SJSA1 (cell line): ENCODE measurements at regions not wholly inside any gene's neighbourhood (a gene's known extent, or its start where the extent isn't known, plus 50 kb on each side); places are given as distances from the start of the nearest gene placed in this dataset.

Experiments
- DNase-seq, 2 experiments: peaks; one replicate each; pipeline ENCODE4 v3.0.0-alpha.2; 2015 to 2020; ENCODE audit warnings: low spot score in 2 of 2, low read depth in 1 of 2
- H3K27ac ChIP-seq: fragments of 250-450 bp; sonication (Bioruptor Pico); 2 replicates; pipeline ENCODE4 v1.5.1; 2020; ENCODE audit warnings: mild to moderate bottlenecking, moderate library complexity
- H3K27me3 ChIP-seq: fragments of 250-450 bp; sonication (Bioruptor Pico); replicated peaks from 2 replicates; pipeline ENCODE4 v1.5.1; 2020; ENCODE audit warnings: mild to moderate bottlenecking, moderate library complexity
- H3K36me3 ChIP-seq: fragments of 250-450 bp; sonication (Bioruptor Pico); 2 replicates; pipeline ENCODE4 v1.5.1; 2020; ENCODE audit warnings: mild to moderate bottlenecking
- H3K4me1 ChIP-seq: fragments of 250-450 bp; sonication (Bioruptor Pico); replicated peaks from 2 replicates; pipeline ENCODE4 v1.6.1; 2021; ENCODE audit warnings: mild to moderate bottlenecking
- H3K4me3 ChIP-seq: fragments of 250-450 bp; sonication (Bioruptor Pico); 2 replicates; pipeline ENCODE4 v1.5.1; 2020; ENCODE audit warnings: mild to moderate bottlenecking
- H3K9me3 ChIP-seq: fragments of 250-450 bp; sonication (Bioruptor Pico); replicated peaks from 2 replicates; pipeline ENCODE4 v1.5.1; 2020; ENCODE audit warnings: mild to moderate bottlenecking

DNA sequence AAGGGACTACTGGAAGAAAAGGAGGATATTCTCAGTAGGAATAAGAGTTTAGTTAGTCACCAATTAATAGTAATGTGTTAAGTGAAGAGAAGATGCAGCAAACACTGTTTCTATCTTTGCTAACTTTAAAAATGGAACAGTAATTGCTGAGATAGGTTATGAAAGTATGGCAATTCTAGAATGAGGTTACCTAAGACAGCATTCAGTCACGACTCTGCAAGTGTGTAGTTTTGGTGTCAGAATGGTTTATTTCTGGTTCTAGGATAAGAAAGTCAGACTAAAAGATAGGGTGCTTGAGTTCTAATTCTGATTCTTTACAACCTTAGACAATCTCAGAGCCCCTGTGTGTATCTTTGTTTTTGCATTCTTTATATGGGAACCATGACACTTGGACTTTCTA, 138.1 kb downstream of the POU4F1 start:
- Histone ChIP-seq H3K4me1 (no peaks in the 10 kb centered on the region), H3K27me3 (no peaks in the 10 kb centered on the region), H3K27ac (no peak overlapping the region), H3K9me3 (no peaks in the 10 kb centered on the region), H3K36me3 (no peaks in the 10 kb centered on the region), H3K4me3 (no peak overlapping the region)
- no peak for DNase-seq

DNA sequence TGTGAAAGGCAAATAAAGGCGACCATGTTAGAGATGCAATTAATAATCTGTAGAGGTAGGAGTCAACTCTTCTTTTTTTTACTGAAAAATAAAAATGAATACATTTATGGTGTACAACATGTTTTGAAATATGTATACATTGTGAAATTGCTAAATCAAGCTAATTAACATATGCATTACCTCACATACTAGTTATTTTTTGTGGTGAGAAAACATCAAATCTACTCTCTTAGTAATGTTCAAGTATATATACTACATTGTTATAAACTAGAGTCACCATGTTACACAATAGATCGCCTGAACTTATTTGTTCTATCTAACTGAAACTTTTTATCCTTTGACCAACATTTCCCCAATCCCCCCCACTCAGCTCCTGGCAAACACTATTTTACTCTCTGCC, 143.2 kb downstream of the POU4F1 start:
- H3K36me3 ChIP-seq, result no peaks in the 10 kb centered on the region
- no peak overlapping the region for H3K4me3 ChIP-seq
- H3K4me1 ChIP-seq, result no peaks in the 10 kb centered on the region
- no peaks in the 10 kb centered on the region for H3K9me3 ChIP-seq
- H3K27ac ChIP-seq, result no peak overlapping the region
- DNase-seq, result no peak
- H3K27me3 ChIP-seq, result no peaks in the 10 kb centered on the region

DNA sequence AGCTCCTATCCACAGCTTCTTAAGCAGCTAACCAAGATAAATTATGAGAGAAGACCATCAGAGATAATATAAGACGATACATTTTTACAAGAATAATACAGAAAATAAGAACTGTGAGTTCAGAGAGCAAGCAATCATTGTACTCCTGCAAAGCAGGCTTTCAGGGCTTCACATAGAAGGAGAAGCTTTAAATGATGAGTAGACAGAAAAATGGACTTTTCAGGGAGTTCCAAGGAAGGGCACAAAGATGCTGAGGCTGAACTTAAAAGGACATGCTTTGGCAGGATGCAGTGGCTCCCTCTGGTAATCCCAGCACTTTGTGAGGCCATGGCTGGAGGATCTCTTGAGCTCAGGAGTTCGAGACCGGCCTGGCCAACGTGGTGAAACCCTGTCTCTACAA, 159.5 kb downstream of the POU4F1 start:
- no peaks in the 10 kb centered on the region for H3K27me3 ChIP-seq
- no peaks in the 10 kb centered on the region for H3K9me3 ChIP-seq
- H3K27ac ChIP-seq, result no peak overlapping the region
- no peak overlapping the region for H3K4me3 ChIP-seq
- no peaks in the 10 kb centered on the region for H3K36me3 ChIP-seq
- no peak for DNase-seq
- H3K4me1 ChIP-seq, result no peaks in the 10 kb centered on the region

DNA sequence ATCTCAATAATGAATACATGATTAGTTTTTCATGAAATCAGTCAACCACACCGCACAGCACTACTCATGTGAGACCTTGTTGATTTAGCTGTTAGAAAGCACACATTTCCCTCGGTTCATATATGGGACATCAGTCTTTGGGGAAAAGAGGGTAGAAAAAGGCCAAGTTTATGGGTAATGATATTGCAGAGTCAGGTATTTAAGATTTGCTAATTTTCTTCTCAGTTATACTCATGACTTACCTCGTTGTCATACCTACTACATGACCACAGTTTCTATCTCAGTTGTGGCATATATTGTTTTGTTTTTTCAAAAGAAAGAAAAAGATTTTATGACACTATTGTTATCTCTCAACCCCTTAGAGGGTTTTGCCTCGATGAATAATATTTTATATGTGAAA, 165.6 kb downstream of the POU4F1 start:
- no peak overlapping the region for H3K4me3 ChIP-seq
- no peaks in the 10 kb centered on the region for H3K4me1 ChIP-seq
- H3K27ac ChIP-seq, result no peak overlapping the region
- no peaks in the 10 kb centered on the region for H3K36me3 ChIP-seq
- no peaks in the 10 kb centered on the region for H3K9me3 ChIP-seq
- no peaks in the 10 kb centered on the region for H3K27me3 ChIP-seq
- no peak for DNase-seq

- Histone ChIP-seq H3K36me3 (no peaks in the 10 kb centered on the region), H3K4me1 (no peaks in the 10 kb centered on the region), H3K4me3 (no peak overlapping the region), H3K9me3 (no peaks in the 10 kb centered on the region), H3K27me3 (no peaks in the 10 kb centered on the region), H3K27ac (no peak overlapping the region)
- DNase-seq, result no peak
These were observed 167.0 kb downstream of the POU4F1 start for GRCh38 chr13:78436311-78436710.

- DNase-seq, result no peak
- no peaks in the 10 kb centered on the region for H3K27me3 ChIP-seq
- H3K9me3 ChIP-seq, result no peaks in the 10 kb centered on the region
- no peaks in the 10 kb centered on the region for H3K4me1 ChIP-seq
- no peak overlapping the region for H3K4me3 ChIP-seq
- no peaks in the 10 kb centered on the region for H3K36me3 ChIP-seq
- no peak overlapping the region for H3K27ac ChIP-seq
These were observed 172.0 kb downstream of the POU4F1 start for GRCh38 chr13:78431328-78431727.

GRCh38 chr13:78430811-78431210, 172.5 kb downstream of the POU4F1 start:
- no peaks in the 10 kb centered on the region for H3K36me3 ChIP-seq
- H3K27ac ChIP-seq, result no peak overlapping the region
- no peak for DNase-seq
- no peaks in the 10 kb centered on the region for H3K4me1 ChIP-seq
- H3K27me3 ChIP-seq, result no peaks in the 10 kb centered on the region
- no peak overlapping the region for H3K4me3 ChIP-seq
- H3K9me3 ChIP-seq, result no peaks in the 10 kb centered on the region

DNA sequence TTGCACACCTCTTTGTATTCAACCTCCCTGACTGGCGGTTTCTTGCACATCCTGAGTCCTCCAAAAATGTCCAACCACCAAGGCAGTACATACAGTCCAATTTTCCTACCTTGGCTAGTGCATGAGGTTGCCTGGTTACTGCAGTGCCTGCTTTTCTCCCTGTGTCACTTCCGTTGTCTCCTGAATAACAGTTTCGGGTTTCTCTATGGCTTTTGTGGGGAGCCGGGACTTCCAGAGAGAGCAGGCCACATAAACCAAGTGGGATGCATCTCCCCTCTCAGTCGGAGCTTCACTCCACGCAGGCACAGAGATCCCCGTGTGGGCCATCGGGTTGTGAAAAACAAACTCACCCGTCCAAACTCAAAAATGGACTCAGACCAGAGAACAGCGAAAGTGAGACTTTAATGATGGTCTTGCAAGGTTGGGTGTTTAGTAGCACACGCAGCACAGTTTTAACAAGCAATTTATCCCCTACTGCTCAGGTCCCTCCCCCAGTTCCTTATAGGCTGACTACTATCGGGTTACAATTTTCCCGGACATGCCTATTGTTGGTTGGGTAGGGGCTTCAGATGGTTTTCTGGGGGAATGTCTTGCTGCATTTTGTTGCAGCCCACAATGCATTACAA, 173.1 kb downstream of the POU4F1 start:
- no peaks in the 10 kb centered on the region for H3K9me3 ChIP-seq
- no peak overlapping the region for H3K27ac ChIP-seq
- H3K4me1 ChIP-seq, result no peaks in the 10 kb centered on the region
- no peak overlapping the region for H3K4me3 ChIP-seq
- H3K36me3 ChIP-seq, result no peaks in the 10 kb centered on the region
- no peak for DNase-seq
- no peaks in the 10 kb centered on the region for H3K27me3 ChIP-seq

GRCh38 chr13:78428646-78429045, 174.7 kb downstream of the POU4F1 start:
- Histone ChIP-seq H3K27me3 (no peaks in the 10 kb centered on the region), H3K9me3 (no peaks in the 10 kb centered on the region), H3K4me1 (no peaks in the 10 kb centered on the region), H3K36me3 (no peaks in the 10 kb centered on the region), H3K4me3 (no peak overlapping the region), H3K27ac (no peak overlapping the region)
- no peak for DNase-seq

GRCh38 chr13:78426183-78426582, 177.2 kb downstream of the POU4F1 start:
- H3K4me1 ChIP-seq, result no peaks in the 10 kb centered on the region
- H3K4me3 ChIP-seq, result no peak overlapping the region
- no peak overlapping the region for H3K27ac ChIP-seq
- no peaks in the 10 kb centered on the region for H3K9me3 ChIP-seq
- H3K27me3 ChIP-seq, result no peaks in the 10 kb centered on the region
- DNase-seq, result no peak
- H3K36me3 ChIP-seq, result no peaks in the 10 kb centered on the region

DNA sequence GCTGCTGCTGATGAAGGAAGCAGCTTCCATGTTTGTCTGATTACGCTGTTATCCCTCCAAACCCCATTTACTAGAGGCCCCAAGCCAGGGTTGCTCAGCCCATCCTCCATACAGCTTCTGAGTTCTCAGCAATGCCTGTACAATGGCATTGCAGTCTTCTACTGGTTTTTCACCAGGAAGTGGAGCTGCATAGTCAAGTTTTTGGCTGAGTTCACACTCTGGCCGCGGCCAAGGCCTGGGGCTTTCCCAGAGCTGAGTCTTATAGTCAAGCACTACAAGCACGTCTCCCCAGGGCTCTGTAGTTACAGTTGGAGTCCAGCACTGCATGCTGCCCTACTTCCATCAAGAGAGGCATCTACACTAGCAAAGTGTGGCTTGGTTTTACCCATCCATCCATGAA, 182.5 kb downstream of the POU4F1 start:
- H3K36me3 ChIP-seq, result no peaks in the 10 kb centered on the region
- DNase-seq, result no peak
- H3K4me3 ChIP-seq, result no peak overlapping the region
- no peaks in the 10 kb centered on the region for H3K9me3 ChIP-seq
- no peaks in the 10 kb centered on the region for H3K4me1 ChIP-seq
- no peaks in the 10 kb centered on the region for H3K27me3 ChIP-seq
- H3K27ac ChIP-seq, result no peak overlapping the region

GRCh38 chr13:78413887-78414553, 189.3 kb downstream of the POU4F1 start:
- no peaks in the 10 kb centered on the region for H3K36me3 ChIP-seq
- H3K4me1 ChIP-seq, result no peaks in the 10 kb centered on the region
- no peak overlapping the region for H3K4me3 ChIP-seq
- H3K27me3 ChIP-seq, result no peaks in the 10 kb centered on the region
- DNase-seq, result no peak
- no peaks in the 10 kb centered on the region for H3K9me3 ChIP-seq
- no peak overlapping the region for H3K27ac ChIP-seq

GRCh38 chr13:78410847-78411246, 192.5 kb downstream of the POU4F1 start:
- DNase-seq, result no peak
- Histone ChIP-seq H3K27ac (no peak overlapping the region), H3K9me3 (no peaks in the 10 kb centered on the region), H3K4me3 (no peak overlapping the region), H3K36me3 (no peaks in the 10 kb centered on the region), H3K4me1 (no peaks in the 10 kb centered on the region), H3K27me3 (0 out of 2 replicates have a peak, but pooled peaks cover 4% of the 10 kb centered on the region)

DNA sequence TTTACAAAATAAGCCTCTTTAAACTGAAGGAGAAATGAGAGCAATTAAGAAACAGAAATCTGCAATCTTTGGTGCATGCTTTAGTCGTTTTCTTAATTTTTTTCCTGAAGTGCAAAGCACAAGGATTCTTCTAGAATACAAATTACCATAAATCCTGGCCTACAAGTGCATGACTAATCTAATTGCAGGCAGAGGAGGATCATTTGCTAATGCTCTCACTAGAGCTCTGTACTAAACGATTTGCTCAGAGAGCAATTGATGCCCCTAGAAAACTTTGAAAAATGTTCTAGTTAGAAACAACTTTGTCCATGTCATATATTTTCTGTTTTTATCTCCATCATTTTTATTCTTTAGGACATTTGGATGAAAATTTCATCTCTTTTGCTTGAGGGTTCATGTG, 193.2 kb downstream of the POU4F1 start:
- Histone ChIP-seq H3K4me1 (no peaks in the 10 kb centered on the region), H3K36me3 (no peaks in the 10 kb centered on the region), H3K27ac (no peak overlapping the region), H3K9me3 (no peaks in the 10 kb centered on the region), H3K27me3 (0 out of 2 replicates have a peak, but pooled peaks cover 4% of the 10 kb centered on the region), H3K4me3 (no peak overlapping the region)
- no peak for DNase-seq

GRCh38 chr13:78409172-78409571, 194.2 kb downstream of the POU4F1 start:
- Histone ChIP-seq H3K27me3 (0 out of 2 replicates have a peak, but pooled peaks cover 4% of the 10 kb centered on the region), H3K4me3 (no peak overlapping the region), H3K9me3 (no peaks in the 10 kb centered on the region), H3K36me3 (no peaks in the 10 kb centered on the region), H3K4me1 (no peaks in the 10 kb centered on the region), H3K27ac (no peak overlapping the region)
- no peak for DNase-seq
